Activated CD4-positive, CD25-positive, alpha-beta regulatory T cell treated with anti-CD3 and anti-CD28 coated beads, Interleukin-2, amount 50 U/mL, for 72 hours (primary cell): ENCODE measurements at regions not wholly inside any gene's neighbourhood (a gene's known extent, or its start where the extent isn't known, plus 50 kb on each side); places are given as distances from the start of the nearest gene placed in this dataset.

Experiments
- DNase-seq: peaks from one replicate; pipeline ENCODE4 v3.0.0; 2021

DNA sequence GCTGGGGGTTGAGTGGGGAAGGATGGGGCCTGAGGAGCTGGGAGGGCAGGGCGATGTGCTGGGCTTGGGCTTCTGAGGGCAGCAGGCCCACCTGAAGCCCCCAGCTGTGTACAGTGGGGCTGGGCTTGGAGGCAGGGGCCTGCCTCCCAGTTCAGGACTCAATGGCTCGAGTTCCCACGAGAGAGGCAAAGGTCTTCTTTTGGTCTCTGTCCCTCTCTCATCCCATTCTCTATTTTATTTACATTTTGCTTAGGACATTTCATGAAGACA, 180.6 kb downstream of the MACROH2A1 start:
- DNase-seq: no peak

DNA sequence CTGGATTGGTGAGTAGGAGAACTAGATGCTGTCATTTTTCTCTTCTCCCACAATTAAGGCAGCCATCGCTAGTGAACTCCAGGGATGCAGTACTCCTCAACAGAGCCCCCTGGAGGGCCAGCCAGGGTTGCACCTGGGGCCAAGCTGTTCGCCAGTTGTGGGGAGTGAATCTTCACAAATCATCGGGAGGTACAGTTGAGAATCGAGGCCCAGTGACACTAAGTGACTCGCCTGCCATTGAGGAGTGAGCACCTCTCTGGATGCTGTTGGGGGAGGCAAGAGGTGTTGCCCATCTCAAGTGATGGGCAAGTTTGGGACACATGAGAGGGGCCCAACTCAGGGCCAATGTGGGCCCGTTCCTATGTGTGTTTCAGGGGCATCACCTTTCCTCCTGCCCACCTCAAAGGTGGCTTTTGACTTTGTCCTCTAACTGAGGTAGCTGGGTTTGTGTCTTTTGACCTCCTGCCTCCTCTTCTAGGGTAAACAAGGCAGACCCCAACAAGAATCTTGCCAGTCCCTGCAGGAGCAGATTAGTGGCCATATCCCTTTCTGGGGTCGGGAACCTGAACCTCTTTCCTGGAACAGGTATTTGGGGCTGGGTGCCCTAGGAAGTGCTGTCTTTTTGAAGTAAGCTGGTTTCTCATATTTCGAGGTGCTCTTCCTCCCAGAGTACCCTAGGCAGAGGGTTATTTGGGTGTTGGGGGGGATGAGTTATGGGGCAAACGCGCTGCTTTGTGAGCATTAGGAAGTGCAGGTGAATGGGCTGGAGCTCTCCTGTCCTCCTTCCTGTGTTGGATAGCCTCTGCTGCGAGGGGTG, 181.2 kb downstream of the MACROH2A1 start:
- peak; percentile 16 for DNase-seq

DNA sequence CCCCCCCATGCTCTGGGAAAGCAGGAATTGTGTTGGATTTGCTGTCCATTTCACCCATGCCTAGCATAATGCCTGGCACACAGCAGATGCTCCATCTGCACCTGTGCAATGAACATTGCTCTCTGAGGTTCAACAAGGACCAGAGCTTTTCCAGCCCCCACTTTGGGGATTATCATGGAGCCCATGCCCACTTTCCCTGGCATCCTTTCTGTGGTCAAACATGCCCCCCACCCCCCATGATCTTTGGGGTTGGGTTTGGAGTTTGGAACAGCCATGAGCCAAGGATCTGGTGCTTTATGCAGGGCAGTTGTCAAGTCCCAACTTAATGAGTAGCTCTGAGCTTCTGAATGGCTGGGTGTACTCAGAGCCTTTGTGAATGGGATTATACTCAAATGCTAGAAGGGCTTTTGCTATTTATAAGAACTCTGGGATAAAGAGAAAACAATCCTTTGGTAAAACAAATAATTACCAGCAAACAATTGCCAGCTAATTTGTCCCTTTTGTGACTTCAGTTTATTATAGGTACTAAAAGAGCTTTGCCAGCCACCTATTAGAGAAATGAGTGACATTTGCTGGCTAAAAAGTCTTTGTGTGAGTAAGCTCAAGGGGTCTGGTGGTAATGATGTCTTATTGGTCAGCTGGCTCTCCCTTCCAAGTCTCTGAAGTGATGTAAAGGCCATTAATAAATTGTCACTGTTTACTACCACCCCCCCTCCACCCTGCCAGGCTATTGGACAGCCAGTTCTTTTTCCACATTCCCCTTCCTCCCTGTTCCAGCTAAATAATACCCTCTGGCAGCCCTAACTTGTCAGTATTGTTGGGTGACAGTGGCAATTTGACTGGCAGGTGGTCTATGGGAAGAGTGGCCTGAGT, 182.3 kb downstream of the MACROH2A1 start:
- peak; percentile 18 for DNase-seq

- DNase-seq: no peak
Measured at GRCh38 chr5:135215617-135216470, 181.8 kb upstream of the PITX1 start.

DNA sequence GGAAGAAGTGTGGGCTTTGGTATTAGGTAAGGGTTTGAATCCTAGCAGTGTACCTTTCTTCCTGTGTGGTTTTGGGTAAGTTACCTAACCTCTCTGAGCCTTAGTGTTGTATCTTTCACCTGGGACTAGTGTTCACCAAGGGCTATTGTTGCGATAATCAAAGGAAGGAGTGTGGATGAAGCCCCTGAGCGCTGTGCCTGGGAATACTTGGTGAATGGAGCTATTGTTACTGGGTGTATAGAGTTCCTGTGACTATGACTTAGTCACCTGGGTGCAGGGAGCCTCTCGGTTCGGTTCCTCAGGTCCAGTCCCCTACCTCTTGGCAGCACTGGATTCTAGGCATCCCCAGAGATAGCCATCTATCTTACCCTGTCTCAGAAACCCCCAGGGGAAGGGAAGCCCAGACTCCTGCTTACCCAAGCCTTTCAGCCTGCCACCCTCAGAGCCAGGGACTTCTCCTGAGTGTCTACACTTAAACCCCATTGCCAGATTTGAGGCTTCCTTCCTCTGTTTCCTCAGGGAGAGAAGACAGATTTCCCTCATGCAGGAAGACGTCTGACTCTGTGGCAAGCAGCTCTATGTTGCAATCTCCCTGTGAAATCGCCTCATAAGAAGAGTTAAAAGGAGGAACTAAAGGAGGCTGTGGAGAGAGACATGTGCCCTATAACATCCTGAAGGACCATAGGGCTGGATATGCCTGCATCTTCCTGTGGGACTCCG, 181.0 kb upstream of the PITX1 start:
- DNase-seq: peak; percentile 8

- DNase-seq: peak; percentile 24
Measured at GRCh38 chr5:135213466-135214239, 179.6 kb upstream of the PITX1 start.

GRCh38 chr5:135213027-135213386, 179.0 kb upstream of the PITX1 start:
- DNase-seq: peak; percentile 0

DNA sequence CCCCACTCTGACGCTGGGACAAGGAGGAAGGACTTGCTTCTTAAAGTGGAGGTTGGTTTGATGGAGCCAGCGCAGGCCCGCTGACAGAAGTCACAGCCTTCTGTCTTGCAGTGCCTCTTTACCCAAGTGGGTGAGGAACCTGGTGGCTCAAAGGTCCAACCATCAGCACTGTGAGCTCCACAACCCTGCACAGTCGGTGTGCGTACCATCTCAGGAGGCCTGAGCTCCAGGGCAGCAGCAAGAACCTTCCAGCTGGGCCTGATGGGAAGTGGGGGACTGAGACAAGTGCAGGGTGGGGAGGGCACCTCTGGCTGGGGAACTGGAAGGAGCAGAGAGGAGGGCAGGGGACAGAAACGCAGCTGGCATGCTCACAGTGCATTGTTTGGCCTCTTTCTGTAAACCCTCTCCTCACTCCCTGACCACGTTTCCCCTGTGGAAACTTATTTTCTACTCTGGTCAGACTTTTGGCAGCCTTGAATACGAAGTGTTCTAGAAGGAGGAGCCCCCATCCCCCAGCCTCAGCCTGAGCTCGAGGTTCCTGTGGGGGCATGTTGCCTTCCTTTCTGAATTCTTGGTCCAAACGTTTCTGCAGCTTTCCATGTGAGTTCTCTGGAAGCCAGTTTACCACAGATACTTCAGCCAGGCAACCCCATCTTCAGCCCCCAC, 178.5 kb upstream of the PITX1 start:
- DNase-seq: peak; percentile 16

- DNase-seq: no peak
Measured at GRCh38 chr5:135211791-135212190, 177.8 kb upstream of the PITX1 start.

DNA sequence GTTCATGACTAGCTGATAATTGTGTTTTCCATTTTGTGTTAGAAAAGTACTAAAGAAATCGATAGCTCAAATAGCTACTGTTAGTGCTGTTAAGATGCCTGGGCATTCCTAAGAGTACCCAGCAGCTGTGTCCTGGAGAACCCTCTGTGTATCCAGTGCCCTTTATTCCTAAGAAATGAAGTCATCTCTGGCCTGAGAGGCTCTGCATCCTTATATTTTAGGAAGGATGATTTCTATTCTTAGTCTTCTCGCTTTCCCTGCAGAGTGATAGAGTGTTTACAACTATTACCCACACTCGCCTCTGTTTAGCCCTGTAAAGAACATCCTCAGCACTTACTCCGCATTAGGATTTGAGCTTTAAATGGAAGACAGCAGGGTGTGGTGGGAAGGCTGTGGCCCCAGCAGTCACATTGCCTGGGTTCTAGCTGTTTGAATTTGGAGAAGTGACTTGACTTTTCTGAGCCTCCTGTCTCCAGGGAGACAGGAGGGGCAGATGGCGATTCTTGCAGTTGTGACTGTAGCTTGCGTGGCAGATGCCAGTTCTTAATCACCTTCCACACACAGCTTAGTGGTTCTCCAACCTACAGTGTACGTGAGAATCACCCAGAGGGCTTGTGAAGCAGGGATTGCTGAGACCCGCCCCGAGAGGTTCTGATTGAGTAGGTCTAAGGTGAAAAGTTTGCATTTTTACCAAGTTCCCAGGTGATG, 177.2 kb upstream of the PITX1 start:
- no peak for DNase-seq

DNA sequence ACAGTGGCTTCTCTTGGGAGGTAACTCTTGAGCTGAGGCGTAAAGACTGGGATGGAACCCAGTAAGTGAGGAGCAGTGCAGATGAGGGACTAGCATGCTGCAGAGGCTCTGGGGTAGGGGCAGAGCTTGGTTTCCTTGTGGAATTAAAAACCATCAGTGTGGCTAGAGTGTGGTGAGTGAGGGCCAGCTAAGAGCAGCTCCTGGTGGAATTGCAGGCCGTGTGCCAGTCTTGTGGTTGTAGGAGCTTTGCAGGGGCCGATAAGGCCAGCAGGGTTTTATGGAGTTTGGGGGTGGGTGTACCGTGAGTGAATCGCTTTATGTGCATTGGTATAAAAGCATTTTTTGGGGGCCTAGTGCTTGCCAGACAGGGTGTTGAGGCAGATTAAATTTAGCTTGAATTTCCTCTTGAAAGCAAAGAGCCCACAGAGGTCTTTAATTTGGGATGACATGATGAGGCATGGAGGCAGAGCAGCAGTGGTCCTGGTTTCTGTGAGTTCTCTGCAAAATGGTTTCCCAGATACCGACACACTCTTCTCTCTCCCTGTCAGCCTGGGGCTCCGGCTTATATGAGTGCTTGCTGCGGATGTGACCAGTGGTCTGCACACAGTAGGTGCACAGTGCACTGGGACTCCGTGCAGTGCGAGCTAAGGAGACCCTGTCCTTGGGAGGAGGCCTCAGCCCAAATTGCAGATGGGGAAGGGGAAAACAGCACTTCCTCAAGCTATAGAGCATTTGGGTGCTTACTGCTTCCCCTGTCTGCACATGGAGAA, 176.4 kb upstream of the PITX1 start:
- DNase-seq: no peak

- peak; percentile 20 for DNase-seq
Measured at GRCh38 chr5:135208903-135209721, 175.1 kb upstream of the PITX1 start.

GRCh38 chr5:135208555-135208902, 174.5 kb upstream of the PITX1 start:
- no peak for DNase-seq

DNA sequence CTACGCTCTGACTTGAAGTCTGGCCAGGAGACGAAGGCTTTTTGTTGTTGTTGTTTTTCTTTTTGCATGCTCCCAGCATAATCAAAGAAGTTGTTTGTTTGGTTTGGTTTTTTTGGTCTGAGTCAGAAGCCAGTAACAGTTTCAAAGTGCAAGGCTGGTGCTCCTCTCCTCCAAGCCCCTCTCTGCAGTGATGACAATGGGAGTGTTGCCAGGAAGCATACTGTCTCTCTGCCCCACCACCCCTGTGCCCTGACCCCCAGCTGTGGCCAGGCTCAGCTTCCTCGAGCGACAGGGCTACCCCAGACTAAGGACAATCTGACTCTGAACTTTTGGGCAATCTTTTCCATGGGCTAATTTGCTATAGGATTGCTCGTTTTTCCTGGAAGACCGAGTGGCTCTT, 173.8 kb upstream of the PITX1 start:
- DNase-seq: no peak

GRCh38 chr5:135206862-135207261, 172.8 kb upstream of the PITX1 start:
- peak; percentile 3 for DNase-seq

DNA sequence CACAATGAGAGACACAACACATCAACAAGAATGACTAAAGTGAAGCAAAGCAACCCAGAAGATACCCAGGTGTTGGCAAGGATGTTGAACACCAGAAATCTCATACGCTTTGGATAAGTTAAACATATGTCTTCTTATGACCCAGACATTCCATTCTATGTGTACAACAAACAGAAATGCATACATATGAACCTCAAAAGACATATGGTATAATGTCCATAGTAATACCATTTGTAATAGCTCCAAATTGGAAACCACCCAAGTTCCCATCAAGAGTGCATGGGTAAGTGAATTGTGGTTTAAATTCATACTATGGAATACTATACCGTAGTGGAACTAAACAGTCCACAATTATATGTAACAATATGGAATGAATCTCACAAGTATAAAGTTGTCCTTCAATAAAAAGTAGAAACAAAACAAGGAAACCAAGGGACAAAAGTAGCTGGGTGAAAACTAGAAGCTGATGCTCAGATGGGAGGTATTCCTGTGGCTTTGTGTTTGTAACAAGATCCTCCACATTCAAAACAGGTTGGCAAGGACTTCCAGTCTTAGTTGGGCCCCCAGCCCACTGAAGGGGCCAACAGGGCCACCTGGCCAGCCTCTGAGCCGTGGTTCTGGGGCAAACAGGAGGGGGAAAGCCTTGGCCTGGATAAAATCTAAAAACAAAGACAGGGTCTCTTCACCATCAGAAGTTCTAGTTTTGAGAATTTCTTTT, 171.8 kb upstream of the PITX1 start:
- no peak for DNase-seq

DNA sequence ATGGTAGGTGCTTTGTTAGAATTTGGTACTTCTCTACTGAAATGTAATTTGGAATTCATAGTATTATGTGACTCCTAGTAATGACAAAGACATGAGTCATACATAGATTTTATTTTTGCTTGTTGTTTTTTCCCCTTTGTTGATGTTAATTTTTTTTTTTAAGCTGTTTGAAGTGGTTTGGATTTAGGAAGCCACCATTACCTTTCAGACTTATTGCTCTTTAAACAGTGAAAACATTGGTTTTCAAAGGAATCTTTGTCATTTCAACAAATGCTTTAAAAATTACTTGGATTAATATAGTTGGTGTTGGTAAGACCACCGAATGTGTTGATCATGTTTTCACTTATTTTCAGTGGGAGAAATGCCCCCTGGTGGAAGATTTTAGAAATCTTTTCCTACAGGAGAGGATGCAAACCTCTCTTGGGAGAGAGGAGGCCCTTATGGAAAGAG, 170.1 kb upstream of the PITX1 start:
- DNase-seq: no peak

DNA sequence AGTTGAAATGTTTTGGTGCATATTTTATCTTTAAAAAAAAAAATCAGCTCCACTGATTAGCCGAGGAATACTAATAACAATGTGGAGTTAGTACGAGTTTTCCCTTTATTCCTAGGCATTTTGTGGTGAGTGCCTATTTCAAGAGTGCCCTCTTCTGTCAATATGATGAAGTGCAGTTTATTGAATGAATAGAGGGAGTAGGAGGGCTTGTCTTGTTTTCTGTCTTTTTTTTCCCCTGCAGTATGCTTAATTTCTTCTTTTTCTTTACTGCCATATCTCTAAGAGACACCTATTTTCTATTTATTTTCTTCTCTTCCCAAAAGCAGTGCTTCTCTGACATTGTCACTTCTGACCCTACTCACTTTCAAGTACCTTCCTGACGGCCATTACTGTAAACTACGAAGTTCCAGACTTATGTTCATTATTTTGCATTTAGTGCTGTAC, 169.6 kb upstream of the PITX1 start:
- no peak for DNase-seq
